Fibroblast of skin of scalp (primary cell): ENCODE measurements at regions not wholly inside any gene's neighbourhood (a gene's known extent, or its start where the extent isn't known, plus 50 kb on each side); places are given as distances from the start of the nearest gene placed in this dataset.
A peak's percentile ranks its signal among the peaks of the same experiment; 100 is the strongest.
"Not testable (repeated sequence)": the region's sequence is repeated elsewhere in the genome, so short reads cannot be mapped to it uniquely, and the experiment has no call there.

Experiments
- DNase-seq: peaks from one replicate; pipeline ENCODE4 v3.0.0-alpha.2; 2013

DNA sequence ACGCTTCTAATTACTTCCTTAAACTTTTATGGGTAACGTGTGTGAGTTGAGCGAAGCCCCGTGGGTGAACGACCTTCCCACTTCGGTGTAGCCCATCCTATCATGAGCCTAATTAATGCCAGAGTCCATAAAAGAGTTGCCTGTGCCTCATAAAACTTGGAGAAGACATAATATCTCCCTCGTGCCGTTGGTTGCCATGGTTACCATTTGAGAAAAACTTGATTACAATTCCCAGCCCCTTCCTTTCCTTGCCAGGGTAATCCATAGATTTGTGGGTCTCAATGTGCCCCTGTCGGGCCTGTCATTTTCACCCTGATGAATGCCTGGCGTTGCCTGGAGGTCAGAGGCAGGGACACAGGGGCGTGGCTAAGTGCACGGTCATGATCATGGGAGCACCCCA is 127.1 kb downstream of the GLRX3 start:
- no peak for DNase-seq

DNA sequence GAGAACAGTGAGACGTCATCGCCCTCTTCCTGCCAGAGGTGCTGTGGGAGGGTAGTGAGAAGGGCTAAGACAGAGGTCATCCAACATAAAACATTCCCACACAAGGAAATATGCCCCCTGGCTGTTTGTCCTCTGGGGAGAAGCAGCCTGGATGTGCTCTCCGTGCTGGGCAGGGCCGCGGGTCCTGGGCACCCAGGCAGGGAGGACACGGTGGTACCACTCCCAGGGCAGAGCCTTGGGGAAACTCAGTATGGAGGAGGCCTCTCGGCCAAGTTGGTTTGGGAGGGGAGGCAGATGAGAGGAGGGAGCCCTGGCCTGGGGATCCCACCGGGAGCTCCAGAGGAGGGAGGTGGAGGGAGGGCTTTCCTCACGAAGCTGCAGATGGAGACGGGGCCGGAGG is 129.4 kb downstream of the GLRX3 start:
- DNase-seq: no peak

GRCh38 chr10:130282492-130283218 is 146.5 kb downstream of the GLRX3 start:
- DNase-seq: no peak

DNA sequence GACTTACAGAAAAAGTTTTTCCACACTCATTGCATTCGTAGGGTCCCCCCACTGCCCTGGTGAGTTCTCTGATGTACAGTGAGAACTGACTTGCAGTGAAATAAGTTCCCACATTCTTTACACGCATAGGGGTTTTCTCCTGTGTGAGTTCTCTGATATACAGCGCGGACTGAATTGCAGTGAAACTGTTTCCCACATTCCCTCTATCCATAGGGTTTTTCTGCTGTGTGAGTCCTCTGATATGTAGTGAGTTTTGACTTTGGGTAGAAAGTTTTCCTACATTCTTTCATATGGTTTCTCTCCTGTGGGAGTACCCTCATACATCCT is 147.0 kb downstream of the GLRX3 start:
- DNase-seq: no peak

DNA sequence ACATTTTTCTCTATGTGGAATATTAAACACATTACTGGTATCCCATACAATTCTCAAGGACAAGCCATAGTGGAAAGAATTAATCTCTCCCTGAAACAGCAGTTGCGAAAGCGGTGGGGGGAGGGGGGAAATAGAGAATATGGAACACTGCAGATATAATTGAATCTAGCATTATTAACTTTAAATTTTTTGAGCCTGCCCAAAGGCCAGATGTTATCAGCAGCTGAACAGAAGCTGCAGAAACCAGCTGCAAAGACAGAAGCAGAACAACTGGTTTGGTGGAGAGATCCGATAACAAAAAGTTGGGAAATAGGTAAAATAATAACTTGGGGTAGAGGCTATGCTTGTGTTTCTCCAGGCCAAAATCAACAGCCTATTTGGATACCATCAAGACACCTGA is 159.6 kb downstream of the GLRX3 start:
- not testable (repeated sequence) for DNase-seq

DNA sequence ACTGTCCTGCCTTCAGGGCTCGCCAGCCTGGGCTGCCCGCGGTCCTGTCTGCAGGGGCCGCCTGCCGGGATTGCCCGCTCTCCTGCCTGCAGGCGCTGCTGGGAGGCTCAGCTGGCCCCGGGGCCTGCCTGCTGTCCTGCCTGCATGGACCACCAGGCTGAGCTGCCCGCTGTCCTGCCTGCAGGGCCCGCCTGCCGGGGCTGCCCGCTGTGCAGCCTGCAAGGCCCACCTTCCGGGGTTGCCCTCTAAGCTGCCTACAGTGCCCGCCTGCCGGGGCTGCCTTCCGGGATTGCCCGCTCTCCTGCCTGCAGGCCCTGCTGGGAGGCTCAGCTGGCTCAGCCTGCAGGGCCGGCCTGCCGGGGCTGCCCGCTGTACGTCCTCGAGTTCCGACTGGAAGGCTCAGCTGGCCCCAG is 164.4 kb downstream of the GLRX3 start:
- no peak for DNase-seq

DNA sequence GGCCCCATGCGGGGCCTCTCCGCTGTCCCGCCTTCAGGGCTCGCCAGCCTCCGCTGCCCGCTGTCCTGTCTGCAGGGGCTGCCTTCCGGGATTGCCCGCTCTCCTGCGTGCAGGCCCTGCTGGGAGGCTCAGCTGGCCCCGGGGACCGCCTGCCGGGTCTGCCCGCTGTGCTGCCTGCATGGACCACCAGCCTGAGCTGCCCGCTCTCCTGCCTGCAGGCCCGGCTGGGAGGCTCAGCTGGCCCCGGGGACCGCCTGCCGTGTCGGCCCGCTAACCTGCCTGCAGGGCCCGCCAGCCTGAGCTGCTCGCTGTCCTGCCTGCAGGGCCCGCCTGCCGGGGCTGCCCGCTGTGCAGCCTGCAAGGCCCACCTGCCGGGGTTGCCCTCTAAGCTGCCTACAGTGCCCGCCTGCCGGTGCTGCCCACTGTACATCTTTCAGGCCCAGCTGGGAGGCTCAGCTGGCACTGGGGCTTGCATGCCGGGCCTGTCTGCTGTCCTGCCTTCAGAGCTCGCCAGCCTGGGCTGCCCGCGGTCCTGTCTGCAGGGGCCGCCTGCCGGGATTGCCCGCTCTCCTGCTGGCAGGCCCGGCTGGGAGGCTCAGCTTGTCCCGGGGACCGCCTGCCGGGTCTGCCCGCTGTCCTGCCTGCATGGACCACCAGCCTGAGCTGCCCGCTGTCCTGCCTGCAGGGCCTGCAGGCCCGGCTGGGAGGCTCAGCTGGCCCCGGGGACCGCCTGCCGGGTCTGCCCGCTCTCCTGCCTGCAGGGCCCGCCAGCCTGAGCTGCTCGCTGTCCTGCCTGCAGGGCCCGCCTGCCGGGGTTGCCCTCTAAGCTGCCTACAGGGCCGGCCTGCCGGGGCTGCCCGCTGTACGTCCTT is 165.1 kb downstream of the GLRX3 start:
- peak; percentile 28 for DNase-seq

- DNase-seq: no peak
Measured at GRCh38 chr10:130326954-130327353, 190.8 kb downstream of the GLRX3 start.

DNA sequence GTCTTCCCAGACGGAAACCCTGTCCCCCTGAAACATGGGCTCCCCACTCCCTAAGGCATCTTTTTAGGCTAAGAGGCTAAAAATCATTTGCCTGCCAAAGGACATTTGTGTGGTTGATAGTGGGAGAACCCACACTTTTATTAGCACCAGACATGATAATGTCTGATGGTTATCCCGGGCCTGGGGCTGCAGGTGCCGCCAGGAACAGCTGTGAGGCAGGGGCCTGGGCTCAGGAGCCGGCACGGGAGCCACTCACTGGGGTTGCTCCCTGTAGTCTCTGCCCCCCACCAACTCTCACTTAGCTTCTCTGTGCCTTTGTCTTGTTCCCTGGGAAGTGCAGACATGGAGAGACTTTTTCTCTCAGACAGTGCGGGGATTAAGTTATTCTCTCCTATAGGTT is 193.6 kb downstream of the GLRX3 start:
- DNase-seq: no peak

GRCh38 chr10:130333185-130333584 is 197.0 kb downstream of the GLRX3 start:
- DNase-seq: no peak

DNA sequence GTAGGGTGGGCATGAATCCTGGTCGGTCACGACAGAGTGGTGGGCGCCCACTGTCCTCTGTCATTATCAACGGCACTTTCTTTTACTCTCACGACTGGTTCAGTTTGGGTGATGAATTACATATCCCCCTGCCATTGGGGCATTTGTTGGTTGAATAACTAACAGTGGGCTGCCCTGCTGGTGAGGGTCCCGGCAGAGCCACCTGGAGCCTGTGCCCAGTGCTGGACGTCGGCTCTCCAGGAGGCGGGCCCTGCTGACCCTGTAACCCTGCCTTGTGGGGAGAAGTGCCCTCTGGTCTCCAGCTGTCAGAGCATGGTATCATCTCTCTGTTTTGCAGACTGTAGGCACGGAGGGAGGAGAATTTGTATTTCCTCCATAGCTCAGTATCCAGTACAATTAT is 199.1 kb downstream of the GLRX3 start:
- no peak for DNase-seq

DNA sequence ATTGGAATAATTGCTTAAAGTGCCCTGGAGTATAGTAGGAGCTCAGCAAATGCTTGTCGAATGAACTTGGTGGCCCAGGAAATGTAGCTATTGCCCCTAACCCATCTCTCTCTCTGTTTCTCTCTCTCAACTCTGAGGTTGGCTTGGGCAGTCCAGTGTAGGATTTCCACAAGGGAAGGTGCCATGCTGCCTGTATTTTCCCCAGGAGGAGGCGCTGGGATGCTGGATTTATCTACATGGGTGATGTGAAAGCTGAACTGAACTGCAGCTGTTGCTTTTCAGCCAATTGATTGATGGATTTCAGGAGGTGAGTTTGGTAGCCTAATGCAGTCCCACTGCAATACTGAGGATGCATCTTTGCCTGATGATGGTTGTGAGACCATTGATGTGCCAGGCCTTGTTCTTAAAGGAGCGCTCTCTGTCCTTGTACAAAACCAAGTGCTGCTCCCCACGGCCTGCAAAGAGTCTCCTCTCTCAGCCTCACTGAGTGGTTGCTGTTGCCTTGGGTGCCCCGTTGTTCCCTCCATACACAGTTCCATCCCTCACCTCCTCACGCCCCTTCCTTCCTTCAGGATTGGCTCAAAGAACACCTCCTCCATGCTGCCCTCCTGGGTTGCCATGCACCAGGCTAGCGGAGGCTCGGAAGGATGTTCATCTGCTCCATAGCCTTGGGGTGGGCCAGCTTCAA is 200.6 kb downstream of the GLRX3 start:
- no peak for DNase-seq

DNA sequence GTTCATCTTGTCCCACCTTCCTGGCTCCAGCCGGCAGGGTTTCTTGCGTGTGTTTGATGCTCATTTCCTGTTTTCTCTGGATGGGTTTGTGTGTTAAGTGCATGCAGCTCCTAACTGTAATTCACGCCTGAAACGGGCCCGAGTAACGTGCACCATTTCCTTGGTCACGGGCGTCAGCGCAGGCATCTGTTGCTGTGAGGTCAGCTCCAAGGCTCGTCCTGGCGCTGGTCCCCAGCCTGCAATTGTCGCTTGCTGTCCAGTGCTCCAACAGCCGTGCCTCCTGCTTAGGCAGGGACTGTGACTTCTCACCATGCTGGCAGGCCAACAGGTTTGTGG is 201.1 kb downstream of the GLRX3 start:
- no peak for DNase-seq

GRCh38 chr10:130337696-130338635 is 201.8 kb downstream of the GLRX3 start:
- no peak for DNase-seq

GRCh38 chr10:130338636-130339024 is 202.4 kb downstream of the GLRX3 start:
- DNase-seq: no peak

GRCh38 chr10:130339091-130339490 is 202.9 kb downstream of the GLRX3 start:
- no peak for DNase-seq

DNA sequence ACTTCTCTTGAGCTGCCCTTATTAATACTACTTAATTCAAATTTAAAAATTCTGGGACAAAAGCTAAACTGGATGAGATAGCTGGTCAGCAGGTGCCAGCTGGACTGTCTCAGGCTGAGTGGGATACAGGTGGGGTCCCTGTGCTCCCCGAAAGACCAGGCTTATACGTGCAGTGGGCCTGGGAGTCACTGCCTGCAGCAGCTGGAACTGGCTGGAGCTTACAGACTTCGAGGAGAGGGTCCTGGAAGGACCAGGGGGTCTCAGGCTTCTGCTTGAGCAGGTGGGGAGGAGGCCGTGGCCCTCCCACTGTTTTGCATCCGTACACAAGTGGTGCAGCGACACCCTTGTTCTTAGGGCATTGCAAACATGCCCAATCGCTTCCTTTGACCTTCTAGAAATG is 203.7 kb downstream of the GLRX3 start:
- no peak for DNase-seq

- DNase-seq: no peak
Measured at GRCh38 chr10:130340816-130341215, 204.6 kb downstream of the GLRX3 start.

DNA sequence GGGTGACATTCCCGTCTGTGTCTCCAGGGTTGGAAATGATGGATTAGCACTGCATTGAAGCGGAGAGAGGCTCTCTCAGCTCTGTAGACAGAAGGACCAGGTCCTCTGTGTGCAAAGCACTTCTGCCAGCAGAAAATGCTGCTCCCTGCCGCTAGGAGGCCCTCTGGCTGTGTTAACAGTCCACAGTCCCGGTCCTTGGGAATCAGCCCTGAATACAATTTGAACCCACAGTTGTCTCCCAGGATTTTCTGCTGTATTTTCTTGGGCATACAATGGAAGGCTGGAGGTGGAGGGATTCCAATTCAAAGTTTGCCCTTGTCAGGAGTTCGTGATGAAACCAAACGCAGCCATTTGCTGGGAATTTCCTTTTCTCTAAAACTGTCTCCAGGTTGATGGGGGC is 205.2 kb downstream of the GLRX3 start:
- no peak for DNase-seq

- no peak for DNase-seq
Measured at GRCh38 chr10:130345728-130346127, 209.5 kb downstream of the GLRX3 start.

DNA sequence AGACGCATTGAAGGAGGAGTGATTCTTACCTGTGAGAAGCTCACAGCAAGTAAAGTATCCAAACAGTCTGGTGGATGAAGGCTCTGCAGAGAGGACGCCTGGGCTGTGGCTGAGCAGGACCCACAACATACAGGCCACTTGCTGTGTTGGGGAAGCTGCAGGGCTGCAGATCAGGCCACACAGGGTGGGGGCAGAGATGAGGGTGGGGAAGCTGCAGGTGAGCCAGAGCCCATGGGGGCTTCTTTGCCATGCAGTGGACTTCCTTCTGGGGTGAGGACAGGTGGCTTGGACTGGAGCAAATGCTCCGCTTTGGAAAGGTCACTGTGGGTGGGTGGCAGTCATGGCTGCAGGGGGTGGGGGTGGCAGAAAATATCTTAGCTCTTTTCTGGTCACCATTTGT is 214.8 kb downstream of the GLRX3 start:
- DNase-seq: no peak

GRCh38 chr10:130351466-130352290 is 215.5 kb downstream of the GLRX3 start:
- DNase-seq: no peak
